ENCODE measurements at regions not wholly inside any gene's neighbourhood (a gene's known extent, or its start where the extent isn't known, plus 50 kb on each side); places are given as distances from the start of the nearest gene placed in this dataset.
"Not testable (repeated sequence)": the region's sequence is repeated elsewhere in the genome, so short reads cannot be mapped to it uniquely, and the experiment has no call there.

GRCh38 chr5:25090275-25090674, 445.5 kb upstream of the CDH10 start:
- Mint-ChIP-seq H3K27me3 (ENCODE audit: low read depth) (no peaks in the 10 kb centered on the region), H3K27ac (no peak overlapping the region), H3K4me1 (ENCODE audit: low read depth) (no peaks in the 10 kb centered on the region), H3K36me3 (ENCODE audit: low read depth) (no peaks in the 10 kb centered on the region), H3K4me3 (no peak overlapping the region), H3K9me3 (peaks cover 4% of the 10 kb centered on the region)
- CTCF ChIA-PET, result no interaction called here
- DNase-seq, result no peak
- intact Hi-C loops (cut with micrococcal nuclease), result no loop called here

- H3K27me3 Mint-ChIP-seq (ENCODE audit: low read depth); intact Hi-C loops (cut with micrococcal nuclease); H3K9me3 Mint-ChIP-seq; CTCF ChIA-PET; H3K27ac Mint-ChIP-seq; DNase-seq; H3K36me3 Mint-ChIP-seq (ENCODE audit: low read depth); H3K4me3 Mint-ChIP-seq; H3K4me1 Mint-ChIP-seq (ENCODE audit: low read depth): not testable (repeated sequence)
Observed at GRCh38 chr5:25088689-25089088, 443.9 kb upstream of the CDH10 start.

DNA sequence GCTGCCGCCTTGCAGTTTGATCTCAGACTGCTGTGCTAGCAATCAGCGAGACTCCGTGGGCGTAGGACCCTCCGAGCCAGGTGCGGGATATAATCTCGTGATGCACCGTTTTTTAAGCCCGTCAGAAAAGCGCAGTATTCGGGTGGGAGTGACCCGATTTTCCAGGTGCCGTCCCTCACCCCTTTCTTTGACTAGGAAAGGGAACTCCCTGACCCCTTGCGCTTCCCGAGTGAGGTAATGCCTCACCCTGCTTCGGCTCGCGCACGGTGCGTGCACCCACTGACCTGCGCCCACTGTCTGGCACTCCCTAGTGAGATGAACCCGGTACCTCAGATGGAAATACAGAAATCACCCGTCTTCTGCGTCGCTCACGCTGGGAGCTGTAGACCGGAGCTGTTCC, 438.5 kb upstream of the CDH10 start:
- H3K27me3 Mint-ChIP-seq (ENCODE audit: low read depth); H3K4me1 Mint-ChIP-seq (ENCODE audit: low read depth); H3K27ac Mint-ChIP-seq; CTCF ChIA-PET; DNase-seq; intact Hi-C loops (cut with micrococcal nuclease); H3K36me3 Mint-ChIP-seq (ENCODE audit: low read depth); H3K9me3 Mint-ChIP-seq; H3K4me3 Mint-ChIP-seq: not testable (repeated sequence)

- peaks cover 8% of the 10 kb centered on the region for H3K9me3 Mint-ChIP-seq
- no peaks in the 10 kb centered on the region for H3K4me1 Mint-ChIP-seq (ENCODE audit: low read depth)
- no peak overlapping the region for H3K27ac Mint-ChIP-seq
- intact Hi-C loops (cut with micrococcal nuclease), result no loop called here
- no peaks in the 10 kb centered on the region for H3K27me3 Mint-ChIP-seq (ENCODE audit: low read depth)
- CTCF ChIA-PET, result no interaction called here
- no peak overlapping the region for H3K4me3 Mint-ChIP-seq
- H3K36me3 Mint-ChIP-seq (ENCODE audit: low read depth), result no peaks in the 10 kb centered on the region
- no peak for DNase-seq
Observed at GRCh38 chr5:25066239-25066638, 421.5 kb upstream of the CDH10 start.

DNA sequence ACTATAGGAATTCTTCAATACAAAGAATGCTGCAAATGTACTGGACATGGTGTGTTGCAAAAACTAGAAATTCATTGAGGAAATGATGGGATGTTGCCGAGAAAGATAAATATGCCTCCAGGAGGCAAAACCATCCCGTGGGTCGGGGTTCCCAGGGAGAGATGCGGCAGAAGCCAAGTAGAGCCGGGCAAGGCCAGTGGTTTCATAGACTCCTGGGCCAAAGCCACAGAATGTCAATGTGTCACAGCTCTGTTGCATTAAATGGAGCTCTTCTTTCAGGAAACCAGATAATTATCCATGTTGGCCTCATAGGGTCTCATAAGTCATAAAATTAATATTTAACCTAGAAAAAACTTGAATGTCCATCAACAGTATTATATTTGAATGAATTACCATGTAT, 419.5 kb upstream of the CDH10 start:
- H3K4me1 Mint-ChIP-seq (ENCODE audit: low read depth), result no peaks in the 10 kb centered on the region
- CTCF ChIA-PET, result no interaction called here
- H3K9me3 Mint-ChIP-seq, result peaks cover 14% of the 10 kb centered on the region
- no peak overlapping the region for H3K4me3 Mint-ChIP-seq
- H3K27me3 Mint-ChIP-seq (ENCODE audit: low read depth), result no peaks in the 10 kb centered on the region
- no peak for DNase-seq
- intact Hi-C loops (cut with micrococcal nuclease), result no loop called here
- no peak overlapping the region for H3K27ac Mint-ChIP-seq
- H3K36me3 Mint-ChIP-seq (ENCODE audit: low read depth), result no peaks in the 10 kb centered on the region

DNA sequence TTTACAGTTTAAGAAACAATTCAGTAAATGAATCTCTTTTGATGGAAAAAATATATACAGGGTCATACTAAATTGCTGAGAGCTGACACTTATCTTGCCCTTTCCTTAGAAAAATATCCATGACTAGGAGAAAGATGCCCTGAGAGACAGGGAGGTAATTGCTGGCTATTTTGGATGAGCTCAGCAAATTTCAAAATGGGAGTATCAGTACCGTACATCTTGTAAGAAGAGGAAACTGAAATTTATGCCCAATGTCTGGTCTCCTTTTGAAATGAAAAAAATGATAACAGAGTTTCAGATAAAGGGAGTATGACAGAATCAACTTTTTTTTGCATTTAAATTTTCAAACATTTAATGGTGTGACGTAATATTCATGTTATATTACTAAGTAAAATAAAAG, 415.8 kb upstream of the CDH10 start:
- Mint-ChIP-seq H3K4me3 (no peak overlapping the region), H3K9me3 (peaks cover 18% of the 10 kb centered on the region), H3K4me1 (ENCODE audit: low read depth) (no peaks in the 10 kb centered on the region), H3K27ac (no peak overlapping the region), H3K36me3 (ENCODE audit: low read depth) (no peaks in the 10 kb centered on the region), H3K27me3 (ENCODE audit: low read depth) (no peaks in the 10 kb centered on the region)
- DNase-seq, result no peak
- intact Hi-C loops (cut with micrococcal nuclease), result no loop called here
- CTCF ChIA-PET, result no interaction called here

DNA sequence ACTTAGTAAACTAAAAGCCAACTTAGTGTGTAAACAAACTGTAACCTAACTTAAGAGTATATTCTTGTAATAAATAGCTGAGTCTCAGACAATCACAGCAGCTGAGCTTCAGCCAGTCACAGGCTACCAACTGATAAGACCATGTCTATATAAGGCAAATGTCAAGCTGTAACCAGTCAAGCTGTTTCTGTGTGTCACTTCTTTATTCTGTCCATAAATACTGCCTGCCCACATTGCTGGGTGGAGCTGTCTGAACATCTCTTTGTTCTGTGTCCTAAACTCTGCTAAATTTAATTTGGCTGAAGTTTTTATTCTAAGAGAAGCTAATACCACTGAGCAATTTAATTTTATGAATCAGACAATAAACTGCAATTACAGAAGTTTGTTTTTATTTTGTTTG, 412.1 kb upstream of the CDH10 start:
- H3K4me3 Mint-ChIP-seq, result no peak overlapping the region
- H3K9me3 Mint-ChIP-seq, result peaks cover 16% of the 10 kb centered on the region
- no peaks in the 10 kb centered on the region for H3K36me3 Mint-ChIP-seq (ENCODE audit: low read depth)
- CTCF ChIA-PET, result interaction anchor here (1.1 kb wide), 1 partner anchor 422 kb away, joined by 3 read pairs; no protein-coding TSS in a partner anchor
- H3K4me1 Mint-ChIP-seq (ENCODE audit: low read depth), result no peaks in the 10 kb centered on the region
- H3K27ac Mint-ChIP-seq, result no peak overlapping the region
- DNase-seq, result no peak
- intact Hi-C loops (cut with micrococcal nuclease), result no loop called here
- H3K27me3 Mint-ChIP-seq (ENCODE audit: low read depth), result no peaks in the 10 kb centered on the region

GRCh38 chr5:25033658-25034057, 388.9 kb upstream of the CDH10 start:
- Mint-ChIP-seq H3K36me3 (ENCODE audit: low read depth) (no peaks in the 10 kb centered on the region), H3K9me3 (no peaks in the 10 kb centered on the region), H3K27ac (no peak overlapping the region), H3K4me1 (ENCODE audit: low read depth) (no peaks in the 10 kb centered on the region), H3K27me3 (ENCODE audit: low read depth) (no peaks in the 10 kb centered on the region), H3K4me3 (no peak overlapping the region)
- DNase-seq, result no peak
- intact Hi-C loops (cut with micrococcal nuclease), result no loop called here
- CTCF ChIA-PET, result no interaction called here

DNA sequence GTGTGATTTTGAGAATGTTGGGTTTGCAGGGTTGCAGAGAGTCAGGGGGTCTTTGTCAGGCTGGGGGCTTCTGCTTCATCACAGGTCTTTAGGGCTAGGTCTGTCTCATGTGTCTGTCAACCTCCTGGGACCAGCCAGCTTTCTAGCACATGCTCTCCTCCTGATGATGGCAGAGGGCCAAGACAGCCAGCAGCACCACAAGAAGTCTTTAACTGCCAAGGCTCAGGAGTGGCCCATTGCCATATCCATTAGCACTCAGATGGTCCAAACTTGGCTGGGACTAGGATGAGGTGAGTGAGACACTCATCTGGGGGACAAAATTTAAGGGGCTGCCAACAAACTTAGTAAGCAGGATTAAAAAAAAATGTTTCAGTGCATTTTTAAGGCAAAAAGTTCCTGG, 384.2 kb upstream of the CDH10 start:
- peaks cover 10% of the 10 kb centered on the region for H3K9me3 Mint-ChIP-seq
- no peaks in the 10 kb centered on the region for H3K4me1 Mint-ChIP-seq (ENCODE audit: low read depth)
- CTCF ChIA-PET, result no interaction called here
- H3K4me3 Mint-ChIP-seq, result no peak overlapping the region
- H3K27ac Mint-ChIP-seq, result no peak overlapping the region
- H3K27me3 Mint-ChIP-seq (ENCODE audit: low read depth), result no peaks in the 10 kb centered on the region
- intact Hi-C loops (cut with micrococcal nuclease), result no loop called here
- no peak for DNase-seq
- H3K36me3 Mint-ChIP-seq (ENCODE audit: low read depth), result no peaks in the 10 kb centered on the region

GRCh38 chr5:25027526-25027925, 382.7 kb upstream of the CDH10 start:
- intact Hi-C loops (cut with micrococcal nuclease), result no loop called here
- Mint-ChIP-seq H3K27ac (no peak overlapping the region), H3K4me3 (no peak overlapping the region), H3K9me3 (peaks cover 10% of the 10 kb centered on the region), H3K4me1 (ENCODE audit: low read depth) (no peaks in the 10 kb centered on the region), H3K27me3 (ENCODE audit: low read depth) (no peaks in the 10 kb centered on the region), H3K36me3 (ENCODE audit: low read depth) (no peaks in the 10 kb centered on the region)
- CTCF ChIA-PET, result no interaction called here
- no peak for DNase-seq

DNA sequence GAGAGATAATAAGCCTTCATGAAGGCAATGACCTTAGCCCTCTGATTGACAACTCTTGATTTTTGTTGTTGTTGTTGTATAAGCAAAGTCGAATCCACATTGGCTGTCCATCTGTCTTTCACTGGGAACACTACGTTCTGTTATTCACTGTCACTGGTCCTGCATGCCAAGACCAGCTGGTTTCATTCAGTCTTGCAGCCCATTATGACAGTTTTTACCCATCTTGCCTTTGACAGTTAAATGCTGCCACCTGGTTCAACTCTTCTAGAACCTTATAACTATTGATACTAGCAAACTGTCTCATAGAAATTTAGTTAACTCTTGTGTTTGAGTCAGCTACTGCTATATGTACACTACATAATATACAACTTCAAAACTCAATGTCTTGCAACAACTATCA, 382.3 kb upstream of the CDH10 start:
- Mint-ChIP-seq H3K27ac (no peak overlapping the region), H3K27me3 (ENCODE audit: low read depth) (no peaks in the 10 kb centered on the region), H3K4me1 (ENCODE audit: low read depth) (no peaks in the 10 kb centered on the region), H3K36me3 (ENCODE audit: low read depth) (no peaks in the 10 kb centered on the region), H3K9me3 (peaks cover 10% of the 10 kb centered on the region), H3K4me3 (no peak overlapping the region)
- intact Hi-C loops (cut with micrococcal nuclease), result no loop called here
- CTCF ChIA-PET, result no interaction called here
- no peak for DNase-seq

GRCh38 chr5:25025831-25026230, 381.1 kb upstream of the CDH10 start:
- H3K9me3 Mint-ChIP-seq, result peaks cover 13% of the 10 kb centered on the region
- no peaks in the 10 kb centered on the region for H3K36me3 Mint-ChIP-seq (ENCODE audit: low read depth)
- no peak overlapping the region for H3K27ac Mint-ChIP-seq
- DNase-seq, result no peak
- no peak overlapping the region for H3K4me3 Mint-ChIP-seq
- H3K27me3 Mint-ChIP-seq (ENCODE audit: low read depth), result no peaks in the 10 kb centered on the region
- H3K4me1 Mint-ChIP-seq (ENCODE audit: low read depth), result no peaks in the 10 kb centered on the region
- intact Hi-C loops (cut with micrococcal nuclease), result no loop called here
- CTCF ChIA-PET, result no interaction called here

GRCh38 chr5:25020454-25020853, 375.7 kb upstream of the CDH10 start:
- CTCF ChIA-PET, result no interaction called here
- intact Hi-C loops (cut with micrococcal nuclease), result no loop called here
- H3K4me3 Mint-ChIP-seq, result no peak overlapping the region
- H3K36me3 Mint-ChIP-seq (ENCODE audit: low read depth), result no peaks in the 10 kb centered on the region
- H3K4me1 Mint-ChIP-seq (ENCODE audit: low read depth), result no peaks in the 10 kb centered on the region
- peaks cover 11% of the 10 kb centered on the region for H3K9me3 Mint-ChIP-seq
- DNase-seq, result no peak
- H3K27me3 Mint-ChIP-seq (ENCODE audit: low read depth), result no peaks in the 10 kb centered on the region
- no peak overlapping the region for H3K27ac Mint-ChIP-seq

DNA sequence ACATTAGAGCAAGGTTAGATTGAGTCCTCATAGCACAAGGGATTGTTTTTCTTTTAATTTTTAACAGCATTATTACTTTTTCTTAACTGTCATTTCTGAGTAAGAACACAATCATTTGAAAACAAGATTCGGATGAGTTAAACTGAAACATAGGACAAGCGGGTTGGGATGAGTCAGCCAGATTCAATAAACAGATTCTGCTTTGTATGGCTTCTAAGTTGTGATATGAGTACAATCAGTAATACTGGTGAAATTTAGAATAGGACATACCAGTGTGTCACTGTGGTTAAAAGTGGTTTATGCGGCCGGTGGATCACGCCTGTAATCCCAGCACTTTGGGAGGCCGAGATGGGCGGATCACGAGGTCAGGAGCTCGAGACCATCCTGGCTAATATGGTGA, 364.3 kb upstream of the CDH10 start:
- Mint-ChIP-seq H3K27me3 (ENCODE audit: low read depth) (no peaks in the 10 kb centered on the region), H3K4me1 (ENCODE audit: low read depth) (no peaks in the 10 kb centered on the region), H3K27ac (no peak overlapping the region), H3K4me3 (no peak overlapping the region), H3K9me3 (peaks cover 9% of the 10 kb centered on the region), H3K36me3 (ENCODE audit: low read depth) (no peaks in the 10 kb centered on the region)
- CTCF ChIA-PET, result no interaction called here
- DNase-seq, result no peak
- intact Hi-C loops (cut with micrococcal nuclease), result no loop called here

Data from activated naive CD4-positive, alpha-beta T cell treated with anti-CD3 and anti-CD28 coated beads for 36 hours (primary cell).